LNCaP clone FGC (cell line): ENCODE measurements at regions not wholly inside any gene's neighbourhood (a gene's known extent, or its start where the extent isn't known, plus 50 kb on each side); places are given as distances from the start of the nearest gene placed in this dataset.
A peak's percentile ranks its signal among the peaks of the same experiment; 100 is the strongest.

Source experiments
- DNase-seq: peaks from one replicate; pipeline ENCODE4 v3.0.0-alpha.2; 2011; ENCODE audit warnings: low read depth
- H3K4me3 ChIP-seq: 2 replicates; pipeline ENCODE4 v1.5.1; 2011; ENCODE audit warnings: mild to moderate bottlenecking, low read depth, low read length, control low read depth
- TF ChIP-seq, protein P1 (sequence below): IDR thresholded peaks from 2 replicates; pipeline ENCODE4 v1.5.1; 2012; ENCODE audit warnings: mild to moderate bottlenecking; ENCODE audit not compliant: control insufficient read depth, insufficient read depth; ENCODE audit errors: extremely low read depth

DNA sequence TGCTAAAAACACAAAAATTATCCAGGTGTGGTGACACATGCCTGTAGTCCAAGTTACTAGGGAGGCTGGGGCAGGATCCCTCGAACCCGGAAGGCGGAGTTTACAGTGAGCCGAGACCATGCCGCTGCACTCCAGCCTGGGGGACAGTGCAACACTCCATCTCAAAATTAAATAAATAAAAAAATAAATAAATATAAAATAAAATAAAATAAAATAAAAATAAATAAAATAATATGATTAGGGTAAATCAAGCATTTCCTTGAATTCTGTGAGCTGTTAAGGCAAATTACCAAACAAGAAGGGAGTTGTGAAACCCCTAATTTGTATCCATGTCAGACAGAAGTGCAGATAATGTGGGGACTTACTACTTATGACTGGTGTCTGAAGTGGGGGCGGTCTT is 1928.9 kb upstream of the IGFBP7 start:
- no peak overlapping the region for H3K4me3 ChIP-seq
- TF ChIP-seq, protein P1, sequence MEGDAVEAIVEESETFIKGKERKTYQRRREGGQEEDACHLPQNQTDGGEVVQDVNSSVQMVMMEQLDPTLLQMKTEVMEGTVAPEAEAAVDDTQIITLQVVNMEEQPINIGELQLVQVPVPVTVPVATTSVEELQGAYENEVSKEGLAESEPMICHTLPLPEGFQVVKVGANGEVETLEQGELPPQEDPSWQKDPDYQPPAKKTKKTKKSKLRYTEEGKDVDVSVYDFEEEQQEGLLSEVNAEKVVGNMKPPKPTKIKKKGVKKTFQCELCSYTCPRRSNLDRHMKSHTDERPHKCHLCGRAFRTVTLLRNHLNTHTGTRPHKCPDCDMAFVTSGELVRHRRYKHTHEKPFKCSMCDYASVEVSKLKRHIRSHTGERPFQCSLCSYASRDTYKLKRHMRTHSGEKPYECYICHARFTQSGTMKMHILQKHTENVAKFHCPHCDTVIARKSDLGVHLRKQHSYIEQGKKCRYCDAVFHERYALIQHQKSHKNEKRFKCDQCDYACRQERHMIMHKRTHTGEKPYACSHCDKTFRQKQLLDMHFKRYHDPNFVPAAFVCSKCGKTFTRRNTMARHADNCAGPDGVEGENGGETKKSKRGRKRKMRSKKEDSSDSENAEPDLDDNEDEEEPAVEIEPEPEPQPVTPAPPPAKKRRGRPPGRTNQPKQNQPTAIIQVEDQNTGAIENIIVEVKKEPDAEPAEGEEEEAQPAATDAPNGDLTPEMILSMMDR: no peak
- no peak for DNase-seq

DNA sequence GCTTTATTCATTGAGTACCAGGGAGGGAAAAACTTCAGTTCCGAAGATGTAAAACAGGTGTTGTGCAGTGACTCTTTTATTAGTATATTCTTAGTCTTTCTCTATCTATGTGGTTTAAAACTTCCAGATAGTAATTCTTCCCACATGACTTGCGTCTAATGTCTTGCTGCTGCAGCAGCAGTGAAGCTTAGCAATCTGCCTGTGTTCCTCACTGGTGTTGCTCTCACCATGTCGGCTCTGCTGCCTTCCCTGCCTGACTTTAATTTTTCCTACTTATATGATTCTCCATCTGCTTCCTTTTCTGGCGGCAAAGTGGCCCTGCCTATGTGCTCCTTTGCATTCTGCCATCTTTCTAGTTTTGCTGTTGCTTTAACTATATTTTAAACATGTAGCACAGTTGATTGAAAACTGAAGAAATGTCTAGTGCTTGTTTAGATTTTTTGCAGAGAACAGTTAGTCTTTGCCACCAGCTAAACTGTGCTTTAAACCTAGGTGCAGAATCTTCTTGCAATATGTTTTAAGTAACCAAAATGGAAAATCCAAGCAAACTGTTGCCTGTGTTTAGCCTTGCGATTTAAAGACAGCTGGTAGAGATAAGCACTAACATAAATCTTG is 1934.2 kb upstream of the IGFBP7 start:
- TF ChIP-seq, protein P1: no peak
- no peak for DNase-seq

DNA sequence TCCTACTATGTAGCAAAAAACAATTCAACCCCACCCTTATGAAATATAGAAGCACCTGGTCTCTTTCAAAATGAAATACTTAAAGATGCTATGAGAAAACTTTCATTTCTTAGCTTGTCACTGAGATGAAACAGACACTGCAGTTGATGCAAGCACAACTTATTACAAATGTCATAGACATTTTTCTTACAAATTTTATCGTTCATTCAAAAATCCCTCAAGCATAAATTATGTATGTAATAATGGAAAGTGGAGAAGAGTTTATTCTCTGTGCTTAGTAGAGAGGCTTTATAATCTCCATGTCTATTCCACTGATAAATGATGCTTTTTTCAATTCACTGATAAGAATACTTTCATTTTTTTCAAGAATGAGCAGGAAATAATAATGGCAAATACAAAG is 1943.9 kb upstream of the IGFBP7 start:
- H3K4me3 ChIP-seq: no peak overlapping the region
- TF ChIP-seq, protein P1: no peak
- DNase-seq: no peak

More for the DNA sequence above, 1934.2 kb upstream of the IGFBP7 start:
- H3K4me3 ChIP-seq: no peak overlapping the region

DNA sequence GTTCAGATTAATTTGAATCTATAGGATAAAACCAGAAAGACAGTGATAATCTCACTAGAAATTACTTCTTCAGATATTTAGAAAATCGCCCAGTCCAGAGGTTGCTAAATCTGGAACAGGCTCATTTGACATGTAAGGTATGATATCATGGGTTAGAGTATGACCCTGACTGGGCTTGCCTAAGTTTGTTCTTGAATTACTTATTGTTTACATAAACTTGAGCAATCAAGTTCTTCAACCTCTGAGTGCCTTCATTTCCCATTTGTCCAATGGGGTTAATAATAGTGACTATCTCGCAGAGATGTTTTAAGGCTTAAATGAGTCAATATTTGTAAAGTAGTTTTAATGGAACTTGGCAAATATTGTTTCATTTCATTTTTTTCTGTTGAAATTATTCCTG is 1947.6 kb upstream of the IGFBP7 start:
- TF ChIP-seq, protein P1: no peak
- no peak overlapping the region for H3K4me3 ChIP-seq
- peak; percentile 74 for DNase-seq

DNA sequence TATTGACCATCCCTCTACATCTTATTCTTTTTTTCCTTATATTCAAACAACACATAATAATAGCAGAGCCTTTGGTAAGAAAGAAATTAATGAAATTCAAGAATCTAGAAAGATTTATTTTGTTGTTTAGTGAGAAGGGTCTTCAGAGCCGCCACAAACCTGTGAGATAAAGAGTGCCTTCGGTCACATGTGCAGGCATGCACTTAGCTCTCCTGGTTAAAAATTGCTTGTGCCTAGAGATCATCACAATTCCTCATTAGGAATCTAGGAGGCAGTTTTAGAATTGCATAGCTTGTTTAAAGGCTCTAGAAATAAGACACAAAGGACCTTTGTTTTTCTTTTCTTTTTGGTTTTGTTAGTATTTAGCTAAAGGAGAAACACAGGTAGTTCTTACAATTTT is 1948.4 kb upstream of the IGFBP7 start:
- H3K4me3 ChIP-seq: no peak overlapping the region
- TF ChIP-seq, protein P1: no peak
- no peak for DNase-seq

DNA sequence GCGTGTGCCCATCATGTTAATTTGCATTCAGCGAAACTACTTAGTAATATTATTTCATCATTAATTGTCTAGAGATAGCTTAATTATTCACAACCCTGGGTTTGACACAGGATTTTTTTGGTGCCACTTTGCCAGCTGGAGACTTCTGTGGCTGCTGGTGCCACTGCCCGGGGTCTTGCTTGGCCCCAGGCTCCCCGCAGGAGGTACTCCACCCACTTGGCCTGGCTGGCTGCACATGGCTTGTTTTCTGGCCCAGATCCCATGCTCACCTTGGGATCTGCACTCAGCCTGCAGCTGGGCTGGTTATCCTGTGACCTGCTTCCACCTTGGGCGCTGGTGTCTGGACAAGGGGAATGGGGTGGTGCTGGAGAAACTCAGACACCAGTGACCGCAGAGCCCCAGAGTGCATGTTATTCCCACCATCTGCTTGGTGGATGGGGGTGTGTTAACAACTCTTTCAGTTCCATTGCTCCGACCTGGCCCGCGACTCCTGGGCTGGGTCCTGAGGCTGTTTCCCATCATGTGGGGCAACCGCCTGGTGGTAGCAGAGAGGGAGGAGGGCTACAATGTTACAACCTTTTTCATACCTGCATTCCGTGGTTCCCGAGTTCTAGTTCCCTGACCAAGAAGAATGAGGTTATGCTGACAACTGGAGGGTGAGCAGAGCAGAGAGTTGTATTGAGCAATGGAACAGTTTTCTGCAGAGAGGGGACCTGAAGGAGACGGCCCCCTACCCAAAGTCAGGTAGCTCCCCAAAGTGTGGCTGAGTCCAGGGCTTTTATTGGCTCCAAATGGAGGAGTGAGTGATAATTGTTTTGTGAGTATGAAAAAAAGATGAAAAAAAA is 1950.0 kb upstream of the IGFBP7 start:
- H3K4me3 ChIP-seq: no peak overlapping the region
- DNase-seq: no peak
- TF ChIP-seq, protein P1: no peak
